Activated naive CD4-positive, alpha-beta T cell treated with anti-CD3 and anti-CD28 coated beads, Interleukin-2, amount 50 U/mL, for 24 hours (primary cell): ENCODE measurements at regions not wholly inside any gene's neighbourhood (a gene's known extent, or its start where the extent isn't known, plus 50 kb on each side); places are given as distances from the start of the nearest gene placed in this dataset.

Experiments used
- H3K27ac Mint-ChIP-seq: one replicate; pipeline ENCODE4 v1.8.0; 2021; ENCODE audit warnings: mild to moderate bottlenecking, mixed read lengths
- H3K27me3 Mint-ChIP-seq: one replicate; pipeline ENCODE4 v1.8.0; 2021; ENCODE audit warnings: mixed read lengths
- H3K36me3 Mint-ChIP-seq: one replicate; pipeline ENCODE4 v1.8.0; 2021; ENCODE audit warnings: mixed read lengths
- H3K4me1 Mint-ChIP-seq: one replicate; pipeline ENCODE4 v1.8.0; 2021; ENCODE audit warnings: mixed read lengths
- H3K4me3 Mint-ChIP-seq: one replicate; pipeline ENCODE4 v1.8.0; 2021; ENCODE audit warnings: mild to moderate bottlenecking, mixed read lengths
- H3K9me3 Mint-ChIP-seq: one replicate; pipeline ENCODE4 v1.8.0; 2021; ENCODE audit warnings: mixed read lengths

GRCh38 chr18:67728364-67728763 lies 211.8 kb upstream of the DSEL start:
- Mint-ChIP-seq H3K36me3 (no peaks in the 10 kb centered on the region), H3K4me1 (no peaks in the 10 kb centered on the region), H3K9me3 (no peaks in the 10 kb centered on the region), H3K4me3 (no peak overlapping the region), H3K27ac (no peak overlapping the region), H3K27me3 (no peaks in the 10 kb centered on the region)

DNA sequence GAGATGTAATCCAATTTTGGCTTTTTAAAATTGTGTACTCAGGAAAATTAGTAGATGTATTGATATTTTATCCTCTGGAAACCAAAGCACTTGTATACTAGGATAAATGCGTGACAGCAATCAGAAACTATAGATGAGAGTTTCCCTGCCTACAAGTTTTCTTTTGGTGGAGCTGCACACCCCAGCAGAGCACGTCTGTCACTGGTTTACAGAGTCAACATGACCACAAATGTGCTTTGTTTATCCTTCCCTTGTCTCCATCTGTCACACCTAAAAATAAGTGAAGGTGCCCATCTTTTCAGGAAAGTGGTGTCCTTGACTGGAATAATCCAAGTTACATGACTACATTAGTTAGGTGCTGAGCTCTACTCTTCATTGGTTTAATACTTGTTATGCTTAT lies 210.4 kb upstream of the DSEL start:
- H3K27ac Mint-ChIP-seq, result no peak overlapping the region
- no peak overlapping the region for H3K4me3 Mint-ChIP-seq
- no peaks in the 10 kb centered on the region for H3K4me1 Mint-ChIP-seq
- no peaks in the 10 kb centered on the region for H3K9me3 Mint-ChIP-seq
- no peaks in the 10 kb centered on the region for H3K27me3 Mint-ChIP-seq
- no peaks in the 10 kb centered on the region for H3K36me3 Mint-ChIP-seq

GRCh38 chr18:67717800-67718199 lies 201.3 kb upstream of the DSEL start:
- Mint-ChIP-seq H3K4me3 (no peak overlapping the region), H3K27me3 (no peaks in the 10 kb centered on the region), H3K36me3 (no peaks in the 10 kb centered on the region), H3K27ac (no peak overlapping the region), H3K9me3 (no peaks in the 10 kb centered on the region), H3K4me1 (no peaks in the 10 kb centered on the region)

- no peaks in the 10 kb centered on the region for H3K9me3 Mint-ChIP-seq
- no peaks in the 10 kb centered on the region for H3K4me1 Mint-ChIP-seq
- H3K27me3 Mint-ChIP-seq, result no peaks in the 10 kb centered on the region
- H3K36me3 Mint-ChIP-seq, result no peaks in the 10 kb centered on the region
- no peak overlapping the region for H3K4me3 Mint-ChIP-seq
- no peak overlapping the region for H3K27ac Mint-ChIP-seq
Measured at GRCh38 chr18:67715567-67715966, 199.0 kb upstream of the DSEL start.

- Mint-ChIP-seq H3K27me3 (peaks cover 1% of the 10 kb centered on the region), H3K4me3 (no peak overlapping the region), H3K36me3 (no peaks in the 10 kb centered on the region), H3K4me1 (no peaks in the 10 kb centered on the region), H3K9me3 (no peaks in the 10 kb centered on the region), H3K27ac (no peak overlapping the region)
Measured at GRCh38 chr18:67710639-67711038, 194.1 kb upstream of the DSEL start.

GRCh38 chr18:67705748-67706147 lies 189.2 kb upstream of the DSEL start:
- no peak overlapping the region for H3K4me3 Mint-ChIP-seq
- H3K27me3 Mint-ChIP-seq, result peaks cover 1% of the 10 kb centered on the region
- no peaks in the 10 kb centered on the region for H3K36me3 Mint-ChIP-seq
- H3K4me1 Mint-ChIP-seq, result no peaks in the 10 kb centered on the region
- no peaks in the 10 kb centered on the region for H3K9me3 Mint-ChIP-seq
- H3K27ac Mint-ChIP-seq, result peak overlapping the region; percentile 36

DNA sequence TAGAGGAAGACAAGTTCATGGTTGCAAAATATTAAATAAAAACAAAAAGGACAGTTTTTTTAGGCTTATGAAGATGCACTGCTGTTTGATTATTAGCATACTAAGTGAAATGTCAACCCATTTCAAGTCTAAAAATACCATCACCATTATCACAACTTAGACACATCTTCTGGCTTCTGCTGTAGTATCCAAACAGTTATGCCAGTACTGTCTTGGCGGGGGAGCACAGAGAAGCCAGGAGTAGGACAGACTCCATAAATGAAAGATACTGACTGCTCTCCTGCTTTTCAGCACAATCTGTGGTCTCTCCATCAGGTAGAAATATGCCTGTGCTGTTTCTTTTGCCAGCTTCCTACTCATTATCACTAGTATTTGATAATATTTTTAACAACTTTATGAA lies 179.2 kb upstream of the DSEL start:
- H3K9me3 Mint-ChIP-seq, result no peaks in the 10 kb centered on the region
- no peaks in the 10 kb centered on the region for H3K4me1 Mint-ChIP-seq
- no peak overlapping the region for H3K27ac Mint-ChIP-seq
- H3K36me3 Mint-ChIP-seq, result no peaks in the 10 kb centered on the region
- no peak overlapping the region for H3K4me3 Mint-ChIP-seq
- no peaks in the 10 kb centered on the region for H3K27me3 Mint-ChIP-seq

DNA sequence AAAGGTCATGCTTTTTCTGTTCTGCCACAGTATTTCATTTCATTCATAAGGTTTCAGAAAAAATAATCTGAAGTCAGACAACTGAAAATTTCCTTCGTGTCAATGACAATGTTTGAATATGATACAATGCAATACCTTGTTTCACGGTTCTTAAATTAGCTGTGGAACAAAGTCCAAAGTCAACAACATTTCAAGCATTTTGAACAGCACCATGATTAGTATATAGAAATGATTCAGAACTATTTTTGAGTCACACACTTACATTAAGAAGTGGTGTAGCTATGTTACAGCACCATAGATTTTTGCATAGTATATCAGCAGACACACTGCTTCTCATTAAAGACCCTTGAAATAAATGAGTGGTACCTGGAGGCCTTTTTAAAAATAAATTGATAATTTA lies 178.3 kb upstream of the DSEL start:
- H3K4me1 Mint-ChIP-seq, result no peaks in the 10 kb centered on the region
- H3K9me3 Mint-ChIP-seq, result no peaks in the 10 kb centered on the region
- no peak overlapping the region for H3K27ac Mint-ChIP-seq
- no peaks in the 10 kb centered on the region for H3K36me3 Mint-ChIP-seq
- no peak overlapping the region for H3K4me3 Mint-ChIP-seq
- H3K27me3 Mint-ChIP-seq, result no peaks in the 10 kb centered on the region

DNA sequence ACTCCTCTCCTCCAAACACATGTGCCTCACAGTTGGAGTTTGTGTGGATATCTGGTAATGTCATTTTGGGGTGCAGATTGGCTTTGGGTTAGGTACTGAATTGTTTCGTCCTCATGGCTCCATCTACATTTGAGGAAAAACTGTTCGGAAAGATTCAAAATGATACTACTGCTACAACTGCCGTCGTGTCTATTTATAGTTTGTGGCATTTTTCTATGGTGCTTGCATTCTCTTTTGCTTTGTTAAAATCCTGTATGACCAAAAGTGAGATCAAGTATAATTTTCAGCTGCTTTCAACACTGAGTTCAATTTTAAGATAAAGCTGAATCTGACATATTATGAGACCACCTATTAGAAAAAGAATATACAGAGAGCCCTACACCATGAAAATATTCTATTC lies 176.3 kb upstream of the DSEL start:
- Mint-ChIP-seq H3K27ac (no peak overlapping the region), H3K36me3 (no peaks in the 10 kb centered on the region), H3K4me3 (no peak overlapping the region), H3K9me3 (no peaks in the 10 kb centered on the region), H3K27me3 (no peaks in the 10 kb centered on the region), H3K4me1 (no peaks in the 10 kb centered on the region)

DNA sequence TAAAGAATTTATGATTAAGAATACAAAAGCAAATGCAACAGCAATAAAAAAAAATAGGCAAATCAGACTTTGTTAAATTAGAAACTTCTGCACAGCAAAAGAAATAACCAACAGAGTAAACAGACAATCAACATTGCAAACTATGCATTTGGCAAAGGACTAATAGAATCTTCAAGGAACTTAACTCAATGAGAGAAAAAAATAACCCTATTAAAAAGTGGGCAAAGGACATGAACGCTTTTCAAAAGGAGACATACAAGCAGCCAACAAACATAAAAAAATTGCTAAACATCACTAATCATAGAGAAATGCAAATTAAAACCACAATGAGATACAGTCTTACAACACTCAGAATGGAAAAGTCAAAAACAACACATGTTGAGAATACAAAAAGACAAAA lies 166.0 kb upstream of the DSEL start:
- no peaks in the 10 kb centered on the region for H3K4me1 Mint-ChIP-seq
- H3K27me3 Mint-ChIP-seq, result peaks cover 2% of the 10 kb centered on the region
- H3K4me3 Mint-ChIP-seq, result no peak overlapping the region
- H3K36me3 Mint-ChIP-seq, result no peaks in the 10 kb centered on the region
- H3K27ac Mint-ChIP-seq, result no peak overlapping the region
- H3K9me3 Mint-ChIP-seq, result no peaks in the 10 kb centered on the region

DNA sequence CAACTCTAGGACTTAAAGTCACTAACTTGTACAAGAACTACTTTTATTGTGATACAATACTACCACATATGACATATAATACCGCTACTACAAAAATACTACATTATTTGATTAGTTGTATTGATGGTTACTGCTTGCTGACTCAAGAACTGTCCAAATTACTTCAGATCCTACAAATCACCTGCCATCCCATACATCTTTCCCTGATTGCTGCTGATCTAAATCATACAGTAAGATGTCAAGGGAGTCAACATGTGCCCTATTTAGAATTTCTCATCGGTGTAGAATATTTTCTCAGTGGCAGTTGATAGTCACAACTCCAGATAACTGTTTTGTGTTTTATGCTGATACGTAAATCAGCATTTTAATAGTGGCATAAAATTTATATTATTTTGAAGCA lies 161.0 kb upstream of the DSEL start:
- no peak overlapping the region for H3K4me3 Mint-ChIP-seq
- no peak overlapping the region for H3K27ac Mint-ChIP-seq
- H3K36me3 Mint-ChIP-seq, result no peaks in the 10 kb centered on the region
- H3K4me1 Mint-ChIP-seq, result no peaks in the 10 kb centered on the region
- H3K9me3 Mint-ChIP-seq, result no peaks in the 10 kb centered on the region
- peaks cover 2% of the 10 kb centered on the region for H3K27me3 Mint-ChIP-seq

- Mint-ChIP-seq H3K9me3 (no peaks in the 10 kb centered on the region), H3K27ac (no peak overlapping the region), H3K36me3 (no peaks in the 10 kb centered on the region), H3K27me3 (no peaks in the 10 kb centered on the region), H3K4me1 (no peaks in the 10 kb centered on the region), H3K4me3 (no peak overlapping the region)
Measured at GRCh38 chr18:67672716-67673115, 156.2 kb upstream of the DSEL start.

- Mint-ChIP-seq H3K27ac (no peak overlapping the region), H3K27me3 (no peaks in the 10 kb centered on the region), H3K4me1 (no peaks in the 10 kb centered on the region), H3K36me3 (no peaks in the 10 kb centered on the region), H3K4me3 (no peak overlapping the region), H3K9me3 (no peaks in the 10 kb centered on the region)
Measured at GRCh38 chr18:67672155-67672554, 155.6 kb upstream of the DSEL start.

- Mint-ChIP-seq H3K27me3 (no peaks in the 10 kb centered on the region), H3K4me1 (no peaks in the 10 kb centered on the region)
Measured at GRCh38 chr18:67670024-67670543, 153.6 kb upstream of the DSEL start.

DNA sequence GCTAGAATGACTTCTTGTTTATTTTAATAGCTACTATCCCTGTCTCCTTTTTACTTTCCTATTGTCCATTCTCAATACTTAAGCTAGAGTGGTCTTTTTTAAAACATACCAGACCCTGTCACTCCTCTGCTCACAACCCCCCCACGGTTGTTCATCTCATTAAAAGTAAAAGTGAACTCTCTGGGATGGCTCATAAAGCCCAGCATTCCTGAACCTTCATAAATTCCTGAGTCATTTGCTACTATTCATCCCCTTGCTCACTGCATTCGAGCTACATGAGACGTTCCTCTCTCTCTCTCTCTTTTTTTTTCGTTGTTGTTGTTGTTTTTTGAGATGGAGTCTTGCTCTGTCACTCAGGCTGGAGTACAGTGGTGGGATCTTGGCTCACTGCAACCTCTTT lies 148.7 kb upstream of the DSEL start:
- H3K27ac Mint-ChIP-seq, result no peak overlapping the region
- peaks cover 4% of the 10 kb centered on the region for H3K9me3 Mint-ChIP-seq
- no peaks in the 10 kb centered on the region for H3K27me3 Mint-ChIP-seq
- no peaks in the 10 kb centered on the region for H3K36me3 Mint-ChIP-seq
- no peak overlapping the region for H3K4me3 Mint-ChIP-seq
- no peaks in the 10 kb centered on the region for H3K4me1 Mint-ChIP-seq

More at GRCh38 chr18:67670024-67670543, 153.6 kb upstream of the DSEL start:
- no peak overlapping the region for H3K4me3 Mint-ChIP-seq
- H3K27ac Mint-ChIP-seq, result no peak overlapping the region
- H3K9me3 Mint-ChIP-seq, result peaks cover 4% of the 10 kb centered on the region
- H3K36me3 Mint-ChIP-seq, result no peaks in the 10 kb centered on the region

DNA sequence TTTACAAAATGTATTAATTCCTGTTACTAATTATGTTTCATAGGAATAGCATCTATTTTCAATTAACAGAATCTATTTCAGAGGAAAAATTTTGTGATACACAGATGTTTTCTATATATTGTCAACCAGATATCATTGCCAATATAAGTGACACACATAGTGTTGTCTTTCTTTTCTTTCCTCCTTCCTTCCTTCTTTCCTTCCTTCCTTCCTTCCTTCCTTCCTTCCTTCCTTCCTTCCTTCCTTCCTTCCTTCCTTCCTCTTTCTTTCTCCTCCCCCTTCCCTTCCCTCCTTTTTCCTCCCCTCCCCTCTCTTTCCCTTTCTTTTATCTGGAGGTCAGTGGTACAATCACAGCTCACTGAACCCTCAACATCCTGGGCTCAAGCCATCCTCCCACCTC lies 146.5 kb upstream of the DSEL start:
- H3K4me1 Mint-ChIP-seq, result no peaks in the 10 kb centered on the region
- peaks cover 4% of the 10 kb centered on the region for H3K9me3 Mint-ChIP-seq

DNA sequence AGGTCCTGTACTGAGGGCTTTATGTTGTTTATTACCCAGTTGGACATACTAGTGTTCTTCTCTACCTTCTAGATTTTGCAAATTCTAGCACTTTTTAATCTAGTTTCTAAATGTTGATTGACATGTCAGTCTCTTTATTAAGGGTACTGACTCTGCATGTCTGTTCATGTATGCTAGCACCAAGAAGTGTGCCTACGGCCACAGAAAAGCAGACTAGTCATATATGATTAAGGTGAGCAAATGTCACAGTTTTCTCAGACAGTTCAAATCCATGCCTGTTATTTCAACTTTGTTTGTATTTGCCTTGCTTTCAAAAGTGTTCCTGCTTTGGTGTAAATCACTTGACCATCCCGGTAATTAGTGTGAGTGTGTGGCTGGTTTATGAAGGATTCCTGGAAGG lies 145.0 kb upstream of the DSEL start:
- Mint-ChIP-seq H3K4me3 (no peak overlapping the region), H3K27me3 (no peaks in the 10 kb centered on the region), H3K27ac (no peak overlapping the region), H3K36me3 (no peaks in the 10 kb centered on the region), H3K9me3 (peaks cover 4% of the 10 kb centered on the region), H3K4me1 (no peaks in the 10 kb centered on the region)

More for the DNA sequence above, 146.5 kb upstream of the DSEL start:
- H3K27ac Mint-ChIP-seq, result no peak overlapping the region
- no peaks in the 10 kb centered on the region for H3K27me3 Mint-ChIP-seq
- no peak overlapping the region for H3K4me3 Mint-ChIP-seq
- no peaks in the 10 kb centered on the region for H3K36me3 Mint-ChIP-seq
